Omental fat pad (tissue), 3 donors: ENCODE measurements at regions not wholly inside any gene's neighbourhood (a gene's known extent, or its start where the extent isn't known, plus 50 kb on each side); places are given as distances from the start of the nearest gene placed in this dataset.

Experiments
- ATAC-seq: fragments of 150-250 bp; one replicate; pipeline ENCODE4 v1.9.1; 2016; ENCODE audit warnings: mild to moderate bottlenecking, moderate library complexity; ENCODE audit not compliant: low FRiP score
- DNase-seq: peaks from one replicate; pipeline ENCODE4 v3.0.0-alpha.2; 2019; ENCODE audit warnings: low spot score
- TF ChIP-seq, protein P1 (sequence below), 3 donors: fragments of 450-650 bp; IDR thresholded peaks; one replicate each; pipeline ENCODE4 v1.5.1; 2016 to 2017; ENCODE audit warnings: antibody characterized with exemption in 3 of 3, mild to moderate bottlenecking in 3 of 3, moderate library complexity in 2 of 3

DNA sequence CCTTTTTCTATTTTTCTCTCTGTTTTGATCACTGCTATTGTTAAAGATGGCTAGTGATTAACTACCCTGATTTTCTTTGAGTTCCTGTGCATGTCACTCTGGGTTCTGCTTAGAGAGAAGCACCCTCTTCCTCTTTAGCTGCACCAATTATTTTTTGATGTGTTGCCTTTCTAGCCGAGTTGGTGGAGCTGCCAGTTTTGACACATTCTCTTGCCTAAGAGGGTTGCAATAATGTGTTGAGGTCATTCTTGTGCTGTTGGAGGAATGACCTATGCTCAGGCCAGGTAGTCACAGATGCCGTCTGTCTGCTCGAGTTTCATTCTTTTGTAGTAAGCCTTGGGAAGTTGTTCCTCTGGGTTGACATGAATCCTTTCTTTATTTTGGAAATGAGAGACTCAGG lies 84.6 kb upstream of the DPH6 start:
- TF ChIP-seq, protein P1, sequence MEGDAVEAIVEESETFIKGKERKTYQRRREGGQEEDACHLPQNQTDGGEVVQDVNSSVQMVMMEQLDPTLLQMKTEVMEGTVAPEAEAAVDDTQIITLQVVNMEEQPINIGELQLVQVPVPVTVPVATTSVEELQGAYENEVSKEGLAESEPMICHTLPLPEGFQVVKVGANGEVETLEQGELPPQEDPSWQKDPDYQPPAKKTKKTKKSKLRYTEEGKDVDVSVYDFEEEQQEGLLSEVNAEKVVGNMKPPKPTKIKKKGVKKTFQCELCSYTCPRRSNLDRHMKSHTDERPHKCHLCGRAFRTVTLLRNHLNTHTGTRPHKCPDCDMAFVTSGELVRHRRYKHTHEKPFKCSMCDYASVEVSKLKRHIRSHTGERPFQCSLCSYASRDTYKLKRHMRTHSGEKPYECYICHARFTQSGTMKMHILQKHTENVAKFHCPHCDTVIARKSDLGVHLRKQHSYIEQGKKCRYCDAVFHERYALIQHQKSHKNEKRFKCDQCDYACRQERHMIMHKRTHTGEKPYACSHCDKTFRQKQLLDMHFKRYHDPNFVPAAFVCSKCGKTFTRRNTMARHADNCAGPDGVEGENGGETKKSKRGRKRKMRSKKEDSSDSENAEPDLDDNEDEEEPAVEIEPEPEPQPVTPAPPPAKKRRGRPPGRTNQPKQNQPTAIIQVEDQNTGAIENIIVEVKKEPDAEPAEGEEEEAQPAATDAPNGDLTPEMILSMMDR (IDR thresholded peaks at IDR 0.05), result no peak
- ATAC-seq (peak; percentile 69), DNase-seq (no peak)

DNA sequence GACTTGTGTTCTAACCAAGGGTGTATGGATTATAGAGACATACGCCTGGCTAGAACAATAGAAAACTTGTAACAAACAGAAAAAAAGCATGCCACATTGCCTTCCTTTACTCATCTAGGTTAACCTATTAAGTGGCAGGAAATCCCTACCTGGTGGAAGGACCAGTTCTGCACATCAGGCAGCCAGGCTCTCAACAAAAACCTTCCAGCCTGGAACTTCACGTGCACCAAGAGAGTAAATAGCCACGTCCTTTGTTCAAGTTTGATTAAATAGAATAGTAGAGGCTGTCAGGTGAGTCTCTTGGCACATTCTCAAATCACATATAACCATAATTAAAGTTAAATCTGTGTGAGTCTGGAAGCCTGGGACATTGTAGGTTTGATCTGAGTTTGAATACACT lies 85.0 kb upstream of the DPH6 start:
- TF ChIP-seq, protein P1 (IDR thresholded peaks at IDR 0.05), result no peak
- DNase-seq, result no peak
- no peak for ATAC-seq

DNA sequence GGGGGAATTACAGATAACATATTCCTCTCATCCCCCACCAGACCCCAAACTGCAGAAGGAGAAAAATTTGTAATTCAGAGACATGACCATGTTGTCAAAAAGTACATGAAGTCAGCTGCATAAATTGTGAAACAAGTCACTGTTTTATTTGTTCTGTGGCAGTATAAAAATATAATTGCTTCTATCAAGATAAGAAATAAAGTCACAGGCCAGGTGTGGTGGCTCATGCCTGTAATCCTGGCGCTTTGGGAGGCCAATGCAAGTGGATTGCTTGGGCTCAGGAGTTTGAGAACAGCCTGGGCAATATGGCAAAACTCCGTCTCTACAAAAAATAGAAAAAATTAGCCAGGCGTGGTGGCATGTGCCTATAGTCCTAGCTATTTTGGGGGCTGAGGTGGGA lies 87.7 kb upstream of the DPH6 start:
- TF ChIP-seq, protein P1 (IDR thresholded peaks at IDR 0.05), result no peak
- ATAC-seq (no peak), DNase-seq (no peak)

DNA sequence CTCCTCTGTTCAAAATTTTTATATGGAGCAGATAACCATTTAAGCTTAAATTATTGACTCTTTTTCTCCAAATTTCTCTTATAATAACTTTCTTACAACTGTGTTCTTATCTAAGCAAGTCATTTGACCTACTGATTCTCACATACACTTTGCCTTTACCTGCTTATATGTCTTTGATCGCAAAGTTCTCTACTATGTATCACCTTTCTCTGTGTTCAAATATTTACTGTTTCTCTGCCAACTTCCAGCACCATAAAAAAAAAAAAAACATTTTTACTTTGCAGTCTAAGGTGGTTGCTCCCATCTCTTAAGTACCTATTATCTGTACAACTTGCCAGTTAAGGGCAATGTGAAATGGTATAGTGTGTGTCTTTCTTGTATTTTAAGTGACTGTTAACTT lies 100.8 kb upstream of the DPH6 start:
- no peak for DNase-seq
- TF ChIP-seq, protein P1 (IDR thresholded peaks at IDR 0.05), result no peak
- ATAC-seq, result no peak

DNA sequence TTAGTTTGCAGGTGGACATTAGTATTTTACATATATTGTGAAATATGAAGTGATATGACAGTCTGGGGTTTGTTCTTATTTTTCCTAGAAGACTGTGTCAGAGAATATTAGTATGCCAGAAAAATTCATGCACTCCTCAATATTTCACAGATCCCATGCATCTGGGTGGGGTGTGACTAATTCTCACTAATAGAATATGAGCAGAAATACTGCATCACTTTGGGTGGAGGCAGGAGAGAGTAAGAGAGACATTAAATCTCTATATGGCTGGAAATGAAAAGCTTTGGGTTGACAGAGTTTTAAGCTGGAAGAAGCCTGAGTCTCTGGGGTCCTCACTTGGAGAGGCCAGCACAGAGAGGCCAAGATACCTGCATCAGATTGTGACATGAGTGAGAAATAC lies 101.3 kb upstream of the DPH6 start:
- DNase-seq (no peak), ATAC-seq (no peak)
- TF ChIP-seq, protein P1 (IDR thresholded peaks at IDR 0.05), result no peak

DNA sequence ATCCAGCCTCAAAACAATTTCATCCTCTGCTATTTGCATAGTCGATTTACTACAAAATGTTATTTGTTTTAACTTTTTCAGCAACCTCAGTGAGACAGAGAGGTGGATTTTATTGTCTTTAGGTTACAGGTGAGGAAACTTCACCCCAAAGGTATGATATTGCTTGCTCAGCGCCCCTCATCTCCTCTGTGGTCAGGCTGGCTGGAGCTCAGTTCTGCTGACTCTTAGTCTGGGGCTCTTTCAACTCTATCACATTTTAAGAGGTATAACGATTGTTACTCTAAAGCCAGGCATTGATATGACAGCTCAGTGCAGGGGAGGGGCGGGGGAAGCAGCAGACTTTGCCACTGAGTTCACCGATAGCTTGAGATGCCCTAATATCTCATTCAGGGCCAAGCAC lies 103.0 kb upstream of the DPH6 start:
- no peak for ATAC-seq

DNA sequence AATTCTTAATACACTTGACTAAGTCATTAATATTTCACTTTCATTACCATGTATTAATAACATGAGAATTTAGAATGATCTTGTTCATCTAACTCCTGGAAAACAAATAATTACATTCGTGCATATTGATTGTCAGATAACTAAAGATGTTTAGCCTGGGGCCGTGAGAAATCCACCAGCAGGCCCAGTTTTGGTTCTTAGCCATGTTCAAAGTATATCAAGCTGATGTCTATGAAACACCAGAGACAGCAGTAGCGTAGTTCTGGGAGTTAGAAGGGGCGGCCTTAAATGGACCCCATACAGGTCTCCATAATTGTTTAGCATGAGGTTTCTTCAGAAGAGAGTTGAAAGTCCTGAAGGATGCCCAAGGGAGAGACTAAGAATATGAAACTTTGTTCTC lies 103.6 kb upstream of the DPH6 start:
- DNase-seq (no peak), ATAC-seq (no peak)
- TF ChIP-seq, protein P1 (IDR thresholded peaks at IDR 0.05), result no peak

More for the DNA sequence above, 103.0 kb upstream of the DPH6 start:
- TF ChIP-seq, protein P1 (IDR thresholded peaks at IDR 0.05), result no peak
- DNase-seq, result no peak
